GM19397 (cell line): ENCODE measurements at regions not wholly inside any gene's neighbourhood (a gene's known extent, or its start where the extent isn't known, plus 50 kb on each side); places are given as distances from the start of the nearest gene placed in this dataset.

Experiments used
- ATAC-seq: cut with Tn5 transposase; IDR thresholded peaks from one replicate; pipeline ENCODE4 v1.9.1; 2021; ENCODE audit warnings: mild to moderate bottlenecking, moderate library complexity; ENCODE audit not compliant: unreplicated experiment

DNA sequence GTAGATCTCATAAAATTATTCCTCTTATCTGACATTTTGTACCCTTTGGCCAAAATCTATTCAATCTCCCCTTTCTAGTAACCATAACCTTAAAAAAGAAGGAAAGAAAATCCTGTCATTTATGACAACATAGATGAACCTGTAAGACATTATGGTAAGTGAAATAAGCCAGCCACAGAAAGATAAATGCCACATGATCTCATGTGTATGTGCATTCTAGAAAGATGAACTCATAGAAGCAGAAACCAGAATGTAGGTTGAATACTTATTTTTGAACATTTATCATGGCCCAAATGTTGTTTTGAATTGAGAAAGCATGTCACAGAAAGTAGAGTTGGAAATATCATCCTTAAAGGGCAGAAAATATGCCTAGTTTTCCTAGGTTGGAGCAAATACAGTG, 1053.6 kb downstream of the SLC6A15 start:
- ATAC-seq = no peak

GRCh38 chr12:83856803-83857202, 1055.8 kb downstream of the SLC6A15 start:
- no peak for ATAC-seq

DNA sequence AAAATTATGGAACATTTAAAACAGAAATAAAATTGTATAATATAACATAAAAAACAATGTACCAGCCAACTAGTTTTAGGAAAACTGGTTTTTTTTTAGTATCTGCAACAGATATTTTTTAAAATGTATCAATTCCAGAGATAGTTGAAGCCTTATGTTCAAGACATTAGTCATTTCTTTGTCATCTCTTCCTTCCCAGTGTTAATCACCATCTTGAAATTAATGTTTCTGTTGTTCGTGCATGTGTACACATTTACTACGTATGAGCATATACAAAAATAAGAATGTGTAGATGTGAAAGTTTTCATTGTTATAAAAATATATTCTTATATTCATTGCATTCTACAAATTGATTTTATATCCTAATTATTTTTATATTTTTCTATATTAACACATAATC, 1062.1 kb downstream of the SLC6A15 start:
- no peak for ATAC-seq

GRCh38 chr12:83848702-83849101, 1063.9 kb downstream of the SLC6A15 start:
- ATAC-seq = no peak

- ATAC-seq = no peak
These were observed 1069.1 kb downstream of the SLC6A15 start for GRCh38 chr12:83843541-83843940.

- ATAC-seq = no peak
These were observed 1071.0 kb downstream of the SLC6A15 start for GRCh38 chr12:83841620-83842019.

- no peak for ATAC-seq
These were observed 1084.7 kb downstream of the SLC6A15 start for GRCh38 chr12:83827860-83828259.

DNA sequence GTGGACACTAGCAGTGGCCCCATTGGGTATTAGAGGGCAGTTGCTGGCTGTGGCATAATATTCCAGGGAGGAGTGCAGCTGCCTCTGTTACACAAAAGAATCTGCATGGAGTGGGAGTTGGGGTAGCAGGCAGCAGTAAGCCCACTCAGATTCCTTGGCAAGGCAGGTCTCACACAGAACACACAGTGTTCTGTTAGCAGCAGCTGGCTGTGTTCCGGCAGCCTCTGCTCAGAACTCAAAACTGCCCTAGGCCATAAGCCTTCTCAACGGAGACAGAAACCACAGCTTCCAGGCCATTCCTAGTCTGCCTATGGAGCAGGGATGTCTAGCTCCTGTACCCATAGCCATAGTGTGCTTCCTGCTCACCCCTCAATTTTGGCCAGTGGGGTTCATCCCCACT, 1085.4 kb downstream of the SLC6A15 start:
- ATAC-seq = no peak

- ATAC-seq = peak; percentile 73
These were observed 1086.5 kb downstream of the SLC6A15 start for GRCh38 chr12:83826112-83826511.

DNA sequence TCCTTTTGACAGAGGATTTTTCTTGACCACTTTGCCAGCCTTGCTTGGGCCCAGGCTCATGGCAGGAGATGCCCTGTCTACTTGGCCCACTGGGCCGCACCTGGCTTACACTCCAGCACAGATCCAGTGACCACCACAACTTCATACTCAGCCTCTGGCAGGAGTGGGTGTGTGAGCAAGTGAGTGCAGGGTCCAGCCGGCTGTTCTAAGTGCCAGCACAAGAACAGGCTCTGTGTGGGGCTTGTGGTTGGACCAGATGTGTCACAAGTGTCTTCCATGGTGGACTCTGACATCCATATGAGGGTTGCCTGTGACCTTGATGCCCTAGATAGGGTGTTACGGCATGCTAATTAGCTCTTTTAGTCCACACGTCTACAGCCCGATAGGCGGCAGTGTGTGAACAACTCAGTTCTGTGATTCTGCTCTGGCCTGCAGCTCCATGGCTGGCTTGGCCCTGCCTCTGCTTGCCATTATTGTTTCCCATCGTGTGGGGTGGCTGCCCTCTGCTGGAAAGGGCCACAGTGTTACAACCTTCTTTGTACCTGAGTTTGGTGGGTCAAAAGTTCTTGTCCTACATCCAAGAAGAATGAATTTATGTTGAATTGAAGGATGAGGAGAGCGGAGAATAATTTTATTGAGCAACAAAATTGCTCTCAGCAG, 1089.1 kb downstream of the SLC6A15 start:
- ATAC-seq = peak; percentile 74

- ATAC-seq = no peak
These were observed 1090.6 kb downstream of the SLC6A15 start for GRCh38 chr12:83821967-83822366.

DNA sequence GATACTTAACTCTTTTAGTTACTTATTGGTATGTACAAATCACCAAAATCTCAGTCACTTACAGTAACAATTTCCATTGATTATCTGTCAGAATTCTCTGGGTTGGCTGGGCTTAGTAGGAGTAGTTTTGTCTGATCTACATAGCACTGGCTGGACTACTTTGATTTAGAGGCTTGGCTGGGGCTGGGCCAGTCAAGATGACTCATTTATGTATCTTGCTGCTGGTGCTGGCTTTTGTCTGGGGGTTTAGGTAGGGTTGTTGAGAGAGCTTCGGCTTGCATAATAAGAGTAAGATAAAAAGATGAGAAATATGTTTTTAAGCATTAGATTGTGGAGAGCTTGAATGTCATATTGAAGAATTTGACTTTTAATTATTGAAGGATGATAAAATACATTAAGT, 1093.7 kb downstream of the SLC6A15 start:
- no peak for ATAC-seq

DNA sequence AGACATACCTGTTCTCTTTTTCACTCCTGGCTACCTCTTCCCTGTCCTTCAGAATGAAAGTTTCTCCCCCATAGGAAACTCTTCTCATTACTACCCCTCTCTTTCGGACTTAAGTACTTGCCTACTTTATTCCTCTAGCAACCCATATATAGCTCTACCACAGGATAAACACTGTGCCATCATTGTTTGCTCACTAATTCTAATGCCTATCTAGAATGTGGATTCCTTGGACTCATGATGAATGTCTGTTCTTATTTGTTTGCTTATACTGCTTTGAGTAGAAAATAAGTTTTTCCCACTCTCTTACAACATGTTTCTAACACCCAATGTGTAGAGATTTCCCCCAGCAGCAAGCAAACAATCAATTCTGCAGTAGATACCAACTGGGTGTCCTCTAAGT, 1094.9 kb downstream of the SLC6A15 start:
- no peak for ATAC-seq

DNA sequence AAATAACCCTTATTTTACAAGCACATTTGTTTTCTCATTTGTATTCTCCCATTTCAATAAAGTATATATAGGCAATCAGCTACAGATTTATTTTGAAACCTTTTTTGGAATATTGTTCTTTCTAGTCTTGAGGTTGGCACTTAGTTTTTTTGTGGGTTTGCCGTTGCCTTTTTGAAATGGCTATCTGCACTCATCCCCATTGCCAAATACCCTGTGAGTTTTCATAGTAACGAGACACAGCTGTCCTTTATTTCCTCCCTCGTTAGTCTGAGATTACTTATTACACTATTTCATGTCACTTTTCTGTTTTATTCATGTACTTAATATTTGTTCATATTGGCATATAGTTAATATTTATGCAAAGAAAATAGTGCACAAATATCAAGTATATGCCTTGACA, 1104.0 kb downstream of the SLC6A15 start:
- ATAC-seq = no peak

DNA sequence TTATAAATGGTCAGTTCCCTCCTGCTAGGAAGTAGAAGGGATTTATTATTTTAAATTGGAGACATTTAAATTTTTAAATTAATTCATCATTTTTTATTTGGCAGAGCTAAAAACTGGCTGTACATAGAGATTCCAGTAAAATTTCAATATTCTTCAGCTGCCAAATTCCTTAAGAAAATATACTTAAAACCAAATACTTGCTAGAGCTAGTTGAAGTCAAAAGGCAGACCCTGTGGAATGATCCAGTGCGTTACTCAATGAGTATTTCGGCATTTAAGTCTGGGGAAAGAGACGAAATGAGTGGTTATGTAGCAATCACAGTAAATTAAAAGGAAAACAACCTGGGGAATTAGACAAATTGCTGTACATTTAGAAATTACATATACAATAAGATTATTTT, 1104.7 kb downstream of the SLC6A15 start:
- ATAC-seq = no peak

GRCh38 chr12:83805873-83806272, 1106.7 kb downstream of the SLC6A15 start:
- ATAC-seq = no peak

- no peak for ATAC-seq
These were observed 1107.3 kb downstream of the SLC6A15 start for GRCh38 chr12:83805156-83805772.

GRCh38 chr12:83801972-83802371, 1110.6 kb downstream of the SLC6A15 start:
- no peak for ATAC-seq

DNA sequence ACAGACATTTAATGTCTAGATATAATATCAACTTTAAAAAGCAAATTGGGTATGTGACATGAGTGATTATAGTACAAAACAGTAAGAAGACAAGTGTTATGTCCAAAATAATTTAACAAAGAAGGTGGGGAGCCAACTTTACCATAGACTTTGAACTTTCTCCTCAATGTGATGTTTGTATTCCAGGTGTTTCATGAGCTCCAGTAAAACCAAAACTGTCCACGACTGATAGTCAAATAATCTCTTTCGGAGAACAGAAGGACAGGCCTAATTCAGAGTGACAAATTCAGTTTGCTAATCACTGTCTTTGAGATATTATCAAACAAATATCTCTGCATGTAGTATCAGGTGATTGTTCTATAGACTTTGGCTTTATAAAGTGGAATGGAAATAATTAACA, 1112.6 kb downstream of the SLC6A15 start:
- ATAC-seq = no peak

GRCh38 chr12:83796531-83796930, 1109.8 kb downstream of the TMTC2 start:
- no peak for ATAC-seq

GRCh38 chr12:83793616-83794015, 1106.9 kb downstream of the TMTC2 start:
- no peak for ATAC-seq

- ATAC-seq = no peak
These were observed 1097.7 kb downstream of the TMTC2 start for GRCh38 chr12:83784298-83784890.
